ENCODE measurements at regions not wholly inside any gene's neighbourhood (a gene's known extent, or its start where the extent isn't known, plus 50 kb on each side); places are given as distances from the start of the nearest gene placed in this dataset.

GRCh38 chrX:124507246-124507645 is 160.9 kb downstream of the SH2D1A start:
- peaks cover 26% of the 10 kb centered on the region for H3K4me1 Mint-ChIP-seq
- H3K79me2 ChIP-seq (ENCODE audit: low read depth): no peaks in the 10 kb centered on the region
- no peaks in the 10 kb centered on the region for H4K20me1 ChIP-seq (ENCODE audit: low read depth)
- H3K4me2 ChIP-seq: no peak overlapping the region
- H2AFZ ChIP-seq (replicated peaks): no peak overlapping the region
- H3K9me3 ChIP-seq (ENCODE audit: low read depth): peaks cover 4% of the 10 kb centered on the region
- H3K9ac ChIP-seq: no peak overlapping the region
- H3K27me3 Mint-ChIP-seq (ENCODE audit: insufficient read depth, low read depth): no peaks in the 10 kb centered on the region
- H3K27ac ChIP-seq: no peak overlapping the region
- H3K36me3 Mint-ChIP-seq: no peaks in the 10 kb centered on the region
- no peak overlapping the region for H3K4me3 Mint-ChIP-seq
- H3K36me3 ChIP-seq: no peaks in the 10 kb centered on the region
- no peak for DNase-seq (ENCODE audit: low spot score)
- H3K4me1 ChIP-seq: peaks cover 7% of the 10 kb centered on the region
- H3K9me3 Mint-ChIP-seq: no peaks in the 10 kb centered on the region
- no peaks in the 10 kb centered on the region for H3F3A ChIP-seq (ENCODE audit: low read depth)
- no peak overlapping the region for H3K4me3 ChIP-seq
- H3K27me3 ChIP-seq: no peaks in the 10 kb centered on the region
- H3K27ac Mint-ChIP-seq: no peak overlapping the region
- TF ChIP-seq EZH2phosphoT487 (IDR thresholded peaks at IDR 0.05): no peak

GRCh38 chrX:124518885-124519284 is 172.5 kb downstream of the SH2D1A start:
- Histone ChIP-seq H3K9ac (no peak overlapping the region), H3K4me1 (no peaks in the 10 kb centered on the region), H3K36me3 (no peaks in the 10 kb centered on the region), H3K27me3 (no peaks in the 10 kb centered on the region), H3K4me3 (no peak overlapping the region), H2AFZ (replicated peaks) (no peak overlapping the region), H3K79me2 (ENCODE audit: low read depth) (no peaks in the 10 kb centered on the region), H4K20me1 (ENCODE audit: low read depth) (no peaks in the 10 kb centered on the region), H3K9me3 (ENCODE audit: low read depth) (peaks cover 12% of the 10 kb centered on the region), H3F3A (ENCODE audit: low read depth) (no peaks in the 10 kb centered on the region), H3K27ac (no peak overlapping the region), H3K4me2 (no peak overlapping the region)
- TF ChIP-seq, protein P1, sequence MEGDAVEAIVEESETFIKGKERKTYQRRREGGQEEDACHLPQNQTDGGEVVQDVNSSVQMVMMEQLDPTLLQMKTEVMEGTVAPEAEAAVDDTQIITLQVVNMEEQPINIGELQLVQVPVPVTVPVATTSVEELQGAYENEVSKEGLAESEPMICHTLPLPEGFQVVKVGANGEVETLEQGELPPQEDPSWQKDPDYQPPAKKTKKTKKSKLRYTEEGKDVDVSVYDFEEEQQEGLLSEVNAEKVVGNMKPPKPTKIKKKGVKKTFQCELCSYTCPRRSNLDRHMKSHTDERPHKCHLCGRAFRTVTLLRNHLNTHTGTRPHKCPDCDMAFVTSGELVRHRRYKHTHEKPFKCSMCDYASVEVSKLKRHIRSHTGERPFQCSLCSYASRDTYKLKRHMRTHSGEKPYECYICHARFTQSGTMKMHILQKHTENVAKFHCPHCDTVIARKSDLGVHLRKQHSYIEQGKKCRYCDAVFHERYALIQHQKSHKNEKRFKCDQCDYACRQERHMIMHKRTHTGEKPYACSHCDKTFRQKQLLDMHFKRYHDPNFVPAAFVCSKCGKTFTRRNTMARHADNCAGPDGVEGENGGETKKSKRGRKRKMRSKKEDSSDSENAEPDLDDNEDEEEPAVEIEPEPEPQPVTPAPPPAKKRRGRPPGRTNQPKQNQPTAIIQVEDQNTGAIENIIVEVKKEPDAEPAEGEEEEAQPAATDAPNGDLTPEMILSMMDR (IDR thresholded peaks at IDR 0.05): no peak
- no peak for TF ChIP-seq EZH2phosphoT487 (IDR thresholded peaks at IDR 0.05)
- TF ChIP-seq EZH2 (IDR thresholded peaks at IDR 0.05): no peak
- Mint-ChIP-seq H3K27me3 (ENCODE audit: insufficient read depth, low read depth) (no peaks in the 10 kb centered on the region), H3K4me3 (no peak overlapping the region), H3K27ac (no peak overlapping the region), H3K4me1 (no peaks in the 10 kb centered on the region), H3K36me3 (peaks cover 2% of the 10 kb centered on the region), H3K9me3 (peaks cover 8% of the 10 kb centered on the region)
- DNase-seq (ENCODE audit: low spot score): no peak

DNA sequence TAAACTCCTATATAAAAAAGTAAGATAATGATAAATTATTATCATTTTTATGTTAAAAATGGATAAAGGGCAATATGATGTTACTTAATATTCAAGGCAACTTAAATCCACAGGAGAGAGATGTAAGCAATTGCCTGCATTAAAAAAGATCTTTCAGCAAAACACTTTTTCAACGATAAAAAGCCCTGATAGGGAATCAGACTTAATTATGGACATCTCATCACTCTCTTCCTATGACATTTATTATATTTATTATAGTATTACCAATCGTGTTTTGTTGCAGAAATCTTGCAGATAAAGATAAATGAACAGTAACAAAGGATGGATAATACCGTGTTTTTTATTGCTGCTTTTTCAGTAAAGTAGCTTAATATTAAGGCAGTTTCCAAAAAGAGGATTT is 178.5 kb downstream of the SH2D1A start:
- no peak overlapping the region for H2AFZ ChIP-seq (replicated peaks)
- H3K4me2 ChIP-seq: no peak overlapping the region
- H3K4me3 Mint-ChIP-seq: no peak overlapping the region
- peaks cover 2% of the 10 kb centered on the region for H3K36me3 Mint-ChIP-seq
- H3K9me3 Mint-ChIP-seq: no peaks in the 10 kb centered on the region
- H3F3A ChIP-seq (ENCODE audit: low read depth): no peaks in the 10 kb centered on the region
- no peaks in the 10 kb centered on the region for H3K36me3 ChIP-seq
- no peaks in the 10 kb centered on the region for H3K4me1 Mint-ChIP-seq
- TF ChIP-seq EZH2phosphoT487 (IDR thresholded peaks at IDR 0.05) (no peak), EZH2 (IDR thresholded peaks at IDR 0.05) (no peak)
- TF ChIP-seq, protein P1 (IDR thresholded peaks at IDR 0.05): no peak
- no peak overlapping the region for H3K9ac ChIP-seq
- H3K9me3 ChIP-seq (ENCODE audit: low read depth): peaks cover 8% of the 10 kb centered on the region
- no peaks in the 10 kb centered on the region for H3K4me1 ChIP-seq
- H3K27me3 ChIP-seq: no peaks in the 10 kb centered on the region
- no peaks in the 10 kb centered on the region for H3K79me2 ChIP-seq (ENCODE audit: low read depth)
- no peak overlapping the region for H3K27ac ChIP-seq
- H3K4me3 ChIP-seq: no peak overlapping the region
- no peak overlapping the region for H3K27ac Mint-ChIP-seq
- no peaks in the 10 kb centered on the region for H4K20me1 ChIP-seq (ENCODE audit: low read depth)
- H3K27me3 Mint-ChIP-seq (ENCODE audit: insufficient read depth, low read depth): no peaks in the 10 kb centered on the region
- DNase-seq (ENCODE audit: low spot score): no peak

- TF ChIP-seq EZH2phosphoT487 (IDR thresholded peaks at IDR 0.05): no peak
- TF ChIP-seq, protein P1 (IDR thresholded peaks at IDR 0.05): no peak
- TF ChIP-seq EZH2 (IDR thresholded peaks at IDR 0.05): no peak
- Histone ChIP-seq H3K79me2 (ENCODE audit: low read depth) (no peaks in the 10 kb centered on the region), H4K20me1 (ENCODE audit: low read depth) (no peaks in the 10 kb centered on the region), H3K36me3 (no peaks in the 10 kb centered on the region), H3K27me3 (no peaks in the 10 kb centered on the region), H3K4me2 (no peak overlapping the region), H3K27ac (no peak overlapping the region), H2AFZ (replicated peaks) (no peak overlapping the region), H3F3A (ENCODE audit: low read depth) (no peaks in the 10 kb centered on the region), H3K9me3 (ENCODE audit: low read depth) (peaks cover 4% of the 10 kb centered on the region), H3K9ac (no peak overlapping the region), H3K4me3 (no peak overlapping the region), H3K4me1 (no peaks in the 10 kb centered on the region)
- Mint-ChIP-seq H3K4me3 (no peak overlapping the region), H3K4me1 (peaks cover 5% of the 10 kb centered on the region), H3K27ac (no peak overlapping the region), H3K27me3 (ENCODE audit: insufficient read depth, low read depth) (no peaks in the 10 kb centered on the region), H3K9me3 (no peaks in the 10 kb centered on the region), H3K36me3 (no peaks in the 10 kb centered on the region)
- DNase-seq (ENCODE audit: low spot score): no peak
Observed at GRCh38 chrX:124529786-124530185, 183.4 kb downstream of the SH2D1A start.
